Neural progenitor cell (in vitro differentiated cells): ENCODE measurements at regions not wholly inside any gene's neighbourhood (a gene's known extent, or its start where the extent isn't known, plus 50 kb on each side); places are given as distances from the start of the nearest gene placed in this dataset.

Experiments
- DNase-seq: peaks from one replicate; pipeline ENCODE4 v3.0.0-alpha.2; 2016; ENCODE audit warnings: low spot score
- H2AFZ ChIP-seq: fragments of 200-600 bp; sonication (generic); replicated peaks from 2 replicates; pipeline ENCODE4 v1.6.1; 2016; ENCODE audit warnings: antibody characterized with exemption
- H3F3A ChIP-seq: fragments of 200-600 bp; sonication (generic); 2 replicates; pipeline ENCODE4 v1.6.1; 2016; ENCODE audit warnings: antibody characterized with exemption, low read depth
- H3K27ac ChIP-seq: fragments of 200-600 bp; sonication (generic); 2 replicates; pipeline ENCODE4 v1.5.1; 2016; ENCODE audit warnings: mild to moderate bottlenecking
- H3K27me3 ChIP-seq: fragments of 200-600 bp; sonication (generic); 2 replicates; pipeline ENCODE4 v1.6.1; 2016; ENCODE audit warnings: mild to moderate bottlenecking, moderate library complexity
- H3K36me3 ChIP-seq: fragments of 200-600 bp; sonication (generic); 2 replicates; pipeline ENCODE4 v1.5.1; 2016
- H3K4me1 ChIP-seq: fragments of 200-600 bp; sonication (generic); 2 replicates; pipeline ENCODE4 v1.6.1; 2016; ENCODE audit warnings: mixed run types
- H3K4me2 ChIP-seq: fragments of 200-600 bp; sonication (generic); 2 replicates; pipeline ENCODE4 v1.6.1; 2016
- H3K4me3 ChIP-seq: fragments of 200-600 bp; sonication (generic); 2 replicates; pipeline ENCODE4 v1.5.1; 2016
- H3K79me2 ChIP-seq: fragments of 200-600 bp; sonication (generic); 2 replicates; pipeline ENCODE4 v1.6.1; 2016; ENCODE audit warnings: low read depth
- H3K9ac ChIP-seq: fragments of 200-600 bp; sonication (generic); 2 replicates; pipeline ENCODE4 v1.6.1; 2016
- H3K9me3 ChIP-seq: fragments of 200-600 bp; sonication (generic); 2 replicates; pipeline ENCODE4 v1.5.1; 2016; ENCODE audit warnings: low read depth
- H4K20me1 ChIP-seq: fragments of 200-600 bp; sonication (generic); 2 replicates; pipeline ENCODE4 v1.6.1; 2016; ENCODE audit warnings: low read depth
- H3K27ac Mint-ChIP-seq: 3 replicates; pipeline ENCODE4 v1.8.0; 2021; ENCODE audit warnings: mixed read lengths
- H3K27me3 Mint-ChIP-seq: 2 replicates; pipeline ENCODE4 v1.8.0; 2022; ENCODE audit warnings: low read depth, mild to moderate bottlenecking, inconsistent platforms, moderate library complexity, mixed read lengths; ENCODE audit not compliant: insufficient read depth
- H3K36me3 Mint-ChIP-seq: 3 replicates; pipeline ENCODE4 v1.8.0; 2021; ENCODE audit warnings: mixed read lengths
- H3K4me1 Mint-ChIP-seq: 3 replicates; pipeline ENCODE4 v1.8.0; 2021; ENCODE audit warnings: mixed read lengths
- H3K4me3 Mint-ChIP-seq: 3 replicates; pipeline ENCODE4 v1.8.0; 2021; ENCODE audit warnings: mild to moderate bottlenecking, moderate library complexity, mixed read lengths
- H3K9me3 Mint-ChIP-seq: 3 replicates; pipeline ENCODE4 v1.8.0; 2020; ENCODE audit warnings: mixed read lengths
- CTCF ChIP-seq: fragments of 200-600 bp; sonication (generic); IDR thresholded peaks from 2 replicates; pipeline ENCODE4 v1.5.1; 2017; ENCODE audit warnings: antibody characterized with exemption, mild to moderate bottlenecking
- EZH2 ChIP-seq: fragments of 200-600 bp; sonication (generic); IDR thresholded peaks from 2 replicates; pipeline ENCODE4 v1.6.1; 2017; ENCODE audit warnings: antibody characterized with exemption, mild to moderate bottlenecking, moderate library complexity
- EZH2phosphoT487 ChIP-seq: fragments of 200-600 bp; sonication (generic); IDR thresholded peaks from 2 replicates; pipeline ENCODE4 v1.6.1; 2017; ENCODE audit warnings: antibody characterized with exemption

GRCh38 chr2:18061717-18062116 lies 183.2 kb downstream of the KCNS3 start:
- H3K27ac Mint-ChIP-seq = no peak overlapping the region
- H3K9me3 Mint-ChIP-seq = no peaks in the 10 kb centered on the region
- no peaks in the 10 kb centered on the region for H3K9me3 ChIP-seq
- no peaks in the 10 kb centered on the region for H3K36me3 Mint-ChIP-seq
- no peaks in the 10 kb centered on the region for H3K27me3 Mint-ChIP-seq
- H2AFZ ChIP-seq = no peak overlapping the region
- no peak overlapping the region for H3K27ac ChIP-seq
- H3K36me3 ChIP-seq = no peaks in the 10 kb centered on the region
- no peak overlapping the region for H3K9ac ChIP-seq
- no peak overlapping the region for H3K4me3 Mint-ChIP-seq
- H3K79me2 ChIP-seq = no peaks in the 10 kb centered on the region
- no peak overlapping the region for H3K4me3 ChIP-seq
- H3F3A ChIP-seq = peaks cover 4% of the 10 kb centered on the region
- peaks cover 28% of the 10 kb centered on the region for H3K4me1 Mint-ChIP-seq
- no peaks in the 10 kb centered on the region for H4K20me1 ChIP-seq
- H3K27me3 ChIP-seq = no peaks in the 10 kb centered on the region
- peak; percentile 48 for DNase-seq
- H3K4me1 ChIP-seq = peaks cover 7% of the 10 kb centered on the region
- peak overlapping the region; percentile 9 for H3K4me2 ChIP-seq
- TF ChIP-seq EZH2phosphoT487 (no peak), CTCF (no peak), EZH2 (no peak)

GRCh38 chr2:18057657-18058056 lies 179.2 kb downstream of the KCNS3 start:
- H3K4me1 Mint-ChIP-seq = peaks cover 8% of the 10 kb centered on the region
- H3K9me3 ChIP-seq = no peaks in the 10 kb centered on the region
- H3K27ac Mint-ChIP-seq = no peak overlapping the region
- H3K9me3 Mint-ChIP-seq = no peaks in the 10 kb centered on the region
- H3K79me2 ChIP-seq = no peaks in the 10 kb centered on the region
- H3K36me3 ChIP-seq = no peaks in the 10 kb centered on the region
- no peak overlapping the region for H3K27ac ChIP-seq
- no peak for DNase-seq
- H3K4me1 ChIP-seq = peaks cover 7% of the 10 kb centered on the region
- H3K4me3 ChIP-seq = no peak overlapping the region
- H4K20me1 ChIP-seq = no peaks in the 10 kb centered on the region
- H3K4me3 Mint-ChIP-seq = no peak overlapping the region
- no peak overlapping the region for H3K9ac ChIP-seq
- no peaks in the 10 kb centered on the region for H3K36me3 Mint-ChIP-seq
- no peak overlapping the region for H2AFZ ChIP-seq
- peaks cover 4% of the 10 kb centered on the region for H3F3A ChIP-seq
- TF ChIP-seq EZH2phosphoT487 = no peak
- TF ChIP-seq CTCF = no peak
- TF ChIP-seq EZH2 = no peak
- peaks cover 2% of the 10 kb centered on the region for H3K27me3 Mint-ChIP-seq
- no peaks in the 10 kb centered on the region for H3K27me3 ChIP-seq
- H3K4me2 ChIP-seq = no peak overlapping the region

- Histone ChIP-seq H3F3A (no peaks in the 10 kb centered on the region), H2AFZ (no peak overlapping the region), H3K9ac (no peak overlapping the region), H3K36me3 (no peaks in the 10 kb centered on the region), H3K27me3 (no peaks in the 10 kb centered on the region), H3K4me1 (no peaks in the 10 kb centered on the region), H3K79me2 (no peaks in the 10 kb centered on the region), H3K27ac (no peak overlapping the region), H3K9me3 (no peaks in the 10 kb centered on the region), H4K20me1 (no peaks in the 10 kb centered on the region), H3K4me2 (no peak overlapping the region), H3K4me3 (no peak overlapping the region)
- TF ChIP-seq EZH2 (no peak), CTCF (no peak), EZH2phosphoT487 (no peak)
- no peak overlapping the region for H3K27ac Mint-ChIP-seq
- H3K9me3 Mint-ChIP-seq = no peaks in the 10 kb centered on the region
- no peaks in the 10 kb centered on the region for H3K4me1 Mint-ChIP-seq
- DNase-seq = no peak
- no peaks in the 10 kb centered on the region for H3K36me3 Mint-ChIP-seq
- peaks cover 6% of the 10 kb centered on the region for H3K27me3 Mint-ChIP-seq
- H3K4me3 Mint-ChIP-seq = no peak overlapping the region
These were observed 176.8 kb downstream of the KCNS3 start for GRCh38 chr2:18055290-18055689.
